ENCODE measurements at regions not wholly inside any gene's neighbourhood (a gene's known extent, or its start where the extent isn't known, plus 50 kb on each side); places are given as distances from the start of the nearest gene placed in this dataset.

DNA sequence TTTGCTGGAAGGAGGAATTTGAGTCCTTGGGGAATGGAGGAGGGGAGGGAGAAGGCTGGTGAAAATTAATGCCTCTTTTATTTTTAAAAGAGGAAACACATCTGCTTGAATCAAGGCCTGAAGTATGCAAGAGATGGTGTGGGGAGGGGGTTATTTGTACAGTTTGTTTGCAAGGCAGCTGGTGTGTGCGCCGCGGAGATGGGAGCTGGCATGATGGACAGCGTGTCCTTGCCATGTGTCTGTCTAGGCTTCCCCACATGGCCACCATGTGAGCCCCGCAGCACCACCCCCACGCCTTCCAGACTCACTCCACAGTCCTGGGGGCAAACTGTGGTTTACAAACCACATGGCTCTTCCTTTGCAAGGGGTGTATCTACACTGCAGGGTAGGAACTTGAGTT lies 154.8 kb upstream of the APCDD1 start:
- Mint-ChIP-seq H3K27ac (no peak overlapping the region; a peak in 1 of 7 replicates), H3K36me3 (ENCODE audit: insufficient read depth in 1 of 3, low read depth in 3 of 3) (no peaks in the 10 kb centered on the region; a peak in 1 of 7 replicates), H3K4me3 (no peak overlapping the region), H3K27me3 (ENCODE audit: low read depth) (no peaks in the 10 kb centered on the region), H3K4me1 (peaks cover 15 to 17% of the 10 kb centered on the region in 2 experiments), H3K9me3 (peaks cover 0 to 2% of the 10 kb centered on the region in 2 experiments; a peak in 2 of 5 replicates)
- no peak overlapping the region for H2BK5ac ChIP-seq (ENCODE audit: insufficient read length, low read length)
- whole genome bisulfite sequencing (ENCODE audit: extremely low coverage, insufficient read length, low lambda C conversion rate), result no CpG with 5 or more reads among the region's 6 CpGs
- no peak for TF ChIP-seq CTCF (conservative IDR thresholded peaks at IDR 0.05)
- H2BK20ac ChIP-seq (ENCODE audit: low read depth, low read length, poor library complexity, severe bottlenecking), result no peak overlapping the region
- no peaks in the 10 kb centered on the region for H4K20me1 ChIP-seq (ENCODE audit: control insufficient read depth, insufficient read depth, insufficient read length)
- H3K9me3 ChIP-seq (ENCODE audit: control insufficient read depth, low read depth, low read length), result no peaks in the 10 kb centered on the region
- no peak overlapping the region for H3K56ac ChIP-seq (ENCODE audit: insufficient read length, low read depth, low read length)
- H3K23me2 ChIP-seq (ENCODE audit: insufficient read length, low read depth, low read length, poor library complexity, severe bottlenecking), result no peaks in the 10 kb centered on the region
- no peak overlapping the region for H3K9ac ChIP-seq (ENCODE audit: extremely low read depth, insufficient read length, low read length)
- DNase-seq, result no peak
- no peak overlapping the region for H3K4me2 ChIP-seq (ENCODE audit: insufficient read depth, insufficient read length, low read length)
- no peak overlapping the region for H4K91ac ChIP-seq (ENCODE audit: insufficient read length, low read depth, low read length)
- H3K14ac ChIP-seq (ENCODE audit: insufficient read depth, low read length), result no peak overlapping the region
- H3K27me3 ChIP-seq (ENCODE audit: insufficient read depth, low read length), result no peaks in the 10 kb centered on the region
- H3K4me1 ChIP-seq (ENCODE audit: insufficient read depth, low read length), result no peaks in the 10 kb centered on the region
- no peak overlapping the region for H2BK120ac ChIP-seq (ENCODE audit: low read depth, low read length, poor library complexity, severe bottlenecking)
- no peak overlapping the region for H4K8ac ChIP-seq (replicated peaks; ENCODE audit: insufficient read length, low read depth, low read length)
- no peak overlapping the region for H3K4ac ChIP-seq (ENCODE audit: low read depth, low read length)
- no peak overlapping the region for H3K18ac ChIP-seq (ENCODE audit: insufficient read length, low read depth, low read length)
- no peak overlapping the region for H3K23ac ChIP-seq (ENCODE audit: insufficient read length, low read depth, low read length)
- no peak overlapping the region for H2AK5ac ChIP-seq (ENCODE audit: insufficient read length, low read length)
- no peak overlapping the region for H3T11ph ChIP-seq (ENCODE audit: low read length)
- no peak overlapping the region for H2BK15ac ChIP-seq (ENCODE audit: low read depth, low read length)
- no peak overlapping the region for H2BK12ac ChIP-seq (ENCODE audit: insufficient read length, low read depth, low read length)
- no peak overlapping the region for H2AFZ ChIP-seq (ENCODE audit: low read length)
- H3K27ac ChIP-seq (ENCODE audit: insufficient read length, low read depth, low read length), result no peak overlapping the region
- no peaks in the 10 kb centered on the region for H3K79me2 ChIP-seq (ENCODE audit: insufficient read depth, low read length)
- H3K79me1 ChIP-seq (ENCODE audit: insufficient read depth, low read depth, low read length, poor library complexity, severe bottlenecking), result no peaks in the 10 kb centered on the region
- no peak overlapping the region for H4K5ac ChIP-seq (ENCODE audit: insufficient read length, low read depth, low read length)

Data from H9 (cell line).